Kasumi-1 (cell line): ENCODE measurements at regions not wholly inside any gene's neighbourhood (a gene's known extent, or its start where the extent isn't known, plus 50 kb on each side); places are given as distances from the start of the nearest gene placed in this dataset.

Experiments
- DNase-seq, 2 experiments: peaks; one replicate each; lab custom pipeline; 2025; lab: John Stamatoyannopoulos, UW

- no peak for DNase-seq
These were observed 536.0 kb upstream of the CDH2 start for GRCh38 chr18:28712796-28713425.

- no peak for DNase-seq
These were observed 535.2 kb upstream of the CDH2 start for GRCh38 chr18:28712172-28712571.

GRCh38 chr18:28711096-28711495, 534.2 kb upstream of the CDH2 start:
- no peak for DNase-seq

- no peak for DNase-seq
These were observed 530.1 kb upstream of the CDH2 start for GRCh38 chr18:28707006-28707405.

- no peak for DNase-seq
These were observed 529.5 kb upstream of the CDH2 start for GRCh38 chr18:28706397-28706796.

GRCh38 chr18:28705482-28705881, 528.6 kb upstream of the CDH2 start:
- no peak for DNase-seq

GRCh38 chr18:28692337-28692736, 515.4 kb upstream of the CDH2 start:
- no peak for DNase-seq

GRCh38 chr18:28691496-28691840, 514.5 kb upstream of the CDH2 start:
- no peak for DNase-seq

GRCh38 chr18:28690836-28691495, 514.0 kb upstream of the CDH2 start:
- DNase-seq = no peak

GRCh38 chr18:28690100-28690499, 513.2 kb upstream of the CDH2 start:
- no peak for DNase-seq

- DNase-seq = no peak
These were observed 512.7 kb upstream of the CDH2 start for GRCh38 chr18:28689588-28689987.

GRCh38 chr18:28684746-28685355, 507.9 kb upstream of the CDH2 start:
- DNase-seq = no peak

GRCh38 chr18:28682912-28683311, 506.0 kb upstream of the CDH2 start:
- DNase-seq = no peak

GRCh38 chr18:28669165-28669564, 492.2 kb upstream of the CDH2 start:
- DNase-seq = no peak

- no peak for DNase-seq
These were observed 489.3 kb upstream of the CDH2 start for GRCh38 chr18:28666216-28666615.

- DNase-seq = no peak
These were observed 481.0 kb upstream of the CDH2 start for GRCh38 chr18:28657961-28658360.

GRCh38 chr18:28652654-28653053, 475.7 kb upstream of the CDH2 start:
- no peak for DNase-seq

- no peak for DNase-seq
These were observed 474.4 kb upstream of the CDH2 start for GRCh38 chr18:28651298-28651697.

- no peak for DNase-seq
These were observed 473.9 kb upstream of the CDH2 start for GRCh38 chr18:28650860-28651259.

- DNase-seq = no peak
These were observed 471.0 kb upstream of the CDH2 start for GRCh38 chr18:28647961-28648360.

- DNase-seq = peak in 1 of 2 experiments; percentile 5
These were observed 461.0 kb upstream of the CDH2 start for GRCh38 chr18:28637897-28638296.

GRCh38 chr18:28635530-28635929, 458.6 kb upstream of the CDH2 start:
- no peak for DNase-seq

- DNase-seq = no peak
These were observed 449.8 kb upstream of the CDH2 start for GRCh38 chr18:28626756-28627155.

- DNase-seq = no peak
These were observed 431.1 kb upstream of the CDH2 start for GRCh38 chr18:28607991-28608390.
